ENCODE measurements at regions not wholly inside any gene's neighbourhood (a gene's known extent, or its start where the extent isn't known, plus 50 kb on each side); places are given as distances from the start of the nearest gene placed in this dataset.

DNA sequence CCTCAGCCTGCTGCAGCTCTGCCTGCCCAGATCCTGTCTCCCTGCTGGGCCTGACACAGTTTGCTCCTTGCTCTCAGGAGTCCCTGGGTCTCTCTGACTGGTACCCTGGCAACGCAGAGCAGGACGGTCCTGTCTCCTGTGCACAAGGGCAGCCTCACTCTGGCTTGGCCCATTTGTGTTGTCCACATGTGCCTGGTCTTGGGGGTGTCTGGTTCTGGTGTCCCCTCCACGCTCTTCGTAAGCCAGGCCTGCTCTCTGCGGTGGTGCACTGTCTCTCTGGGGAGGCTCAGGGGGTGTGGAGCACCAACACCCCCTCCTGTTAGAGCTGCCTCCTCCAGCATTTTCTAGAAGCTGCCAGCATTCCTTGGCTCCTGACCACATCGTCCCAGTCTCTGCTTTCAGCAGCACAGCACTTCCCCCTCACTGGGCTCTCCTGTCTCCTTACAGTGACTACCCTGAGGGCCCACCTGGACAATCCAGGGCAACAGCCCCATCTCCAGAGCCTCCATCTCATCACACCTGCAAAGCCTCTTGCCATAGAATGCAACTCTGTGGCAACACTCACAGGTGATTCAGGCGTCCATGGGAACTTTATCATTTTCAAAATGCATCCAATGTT, 235.6 kb upstream of the HS6ST1 start:
- no peak for DNase-seq (ENCODE audit: low read depth in 2 of 2)

DNA sequence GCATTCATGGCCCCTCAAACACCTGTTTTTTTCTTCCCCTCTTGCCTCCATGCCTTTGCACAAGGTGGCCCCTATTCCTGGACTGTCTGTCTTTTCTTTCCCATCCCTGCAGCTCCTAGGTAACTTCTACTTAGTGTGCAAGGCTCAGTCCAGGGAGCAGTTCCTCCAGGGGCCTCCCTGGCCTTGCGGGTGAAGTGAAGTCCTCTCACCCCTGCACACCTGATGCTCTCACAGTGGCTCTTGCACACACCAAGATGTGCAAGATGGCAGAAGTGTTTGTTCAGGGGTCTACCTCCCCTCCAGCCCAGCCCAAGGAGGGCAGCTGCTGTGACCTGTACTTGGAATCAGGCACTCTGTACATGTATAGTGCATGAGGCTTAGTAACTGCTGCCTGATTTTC, 236.8 kb upstream of the HS6ST1 start:
- DNase-seq (ENCODE audit: low read depth in 2 of 2): no peak

- no peak for DNase-seq (ENCODE audit: low read depth in 2 of 2)
These were observed 237.4 kb upstream of the HS6ST1 start for GRCh38 chr2:128556089-128556488.

DNA sequence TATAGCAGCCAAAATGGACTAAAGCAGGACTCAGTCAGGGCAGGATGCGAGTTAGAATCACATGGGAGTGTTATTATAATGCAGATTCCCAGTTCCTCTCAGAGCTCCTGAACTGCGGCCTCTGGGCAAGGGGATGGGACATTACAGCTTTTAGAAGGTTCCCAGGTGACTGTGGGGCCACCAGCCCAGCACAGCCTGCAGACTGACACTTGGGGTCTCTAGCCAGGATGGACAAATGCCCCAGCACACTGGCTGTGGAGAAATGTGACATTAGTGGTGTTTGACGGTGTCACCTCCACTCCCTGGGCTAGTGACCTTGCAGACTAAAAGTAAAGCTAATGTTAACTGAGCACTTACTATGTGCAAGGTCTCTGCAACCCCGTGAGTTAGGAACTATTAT, 238.0 kb upstream of the HS6ST1 start:
- no peak for DNase-seq (ENCODE audit: low read depth in 2 of 2)

DNA sequence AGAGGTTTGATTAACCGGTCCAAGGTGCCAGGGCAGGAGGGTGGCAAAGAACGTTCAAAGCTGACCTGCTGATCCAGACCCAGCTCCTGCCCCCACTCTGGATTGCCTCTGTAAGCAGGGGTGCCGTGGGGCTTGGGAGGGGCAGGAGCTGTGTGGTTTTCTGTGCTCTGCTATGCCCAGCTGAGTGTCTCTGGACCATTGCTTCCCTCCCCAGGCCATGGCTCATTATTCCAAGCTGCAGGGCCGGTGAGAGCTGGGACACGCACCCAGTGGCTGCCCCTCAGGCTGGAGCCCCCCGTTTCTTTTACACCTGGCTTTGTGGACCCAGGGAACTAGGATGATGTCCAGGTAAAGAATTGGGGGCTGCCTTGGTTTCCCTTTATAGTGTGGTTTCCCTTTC, 238.4 kb upstream of the HS6ST1 start:
- no peak for DNase-seq (ENCODE audit: low read depth in 2 of 2)

GRCh38 chr2:128557831-128558241, 239.2 kb upstream of the HS6ST1 start:
- DNase-seq (ENCODE audit: low read depth in 2 of 2): no peak

DNA sequence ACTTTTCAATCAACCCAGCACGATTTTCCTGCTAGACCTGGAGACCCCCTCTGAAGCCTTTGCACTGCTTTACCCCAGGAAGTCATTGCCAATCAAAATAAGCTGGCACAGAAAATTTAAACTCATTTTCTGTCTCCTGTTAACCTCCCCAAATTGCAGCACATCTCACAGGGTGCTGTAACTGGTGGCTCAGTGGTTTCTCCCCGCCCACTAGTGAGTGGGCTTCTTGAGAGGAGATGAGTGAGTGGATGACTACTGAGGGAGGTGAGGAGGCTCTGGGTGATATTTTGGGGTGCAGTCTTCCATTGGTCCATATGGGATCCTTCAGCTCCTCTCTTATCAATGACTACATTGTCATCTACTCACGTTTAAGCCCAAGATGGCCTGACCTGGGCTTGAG, 239.8 kb upstream of the HS6ST1 start:
- no peak for DNase-seq (ENCODE audit: low read depth in 2 of 2)

- DNase-seq (ENCODE audit: low read depth in 2 of 2): no peak
These were observed 240.3 kb upstream of the HS6ST1 start for GRCh38 chr2:128558895-128559532.

GRCh38 chr2:128559533-128560515, 241.2 kb upstream of the HS6ST1 start:
- DNase-seq (ENCODE audit: low read depth in 2 of 2): no peak

DNA sequence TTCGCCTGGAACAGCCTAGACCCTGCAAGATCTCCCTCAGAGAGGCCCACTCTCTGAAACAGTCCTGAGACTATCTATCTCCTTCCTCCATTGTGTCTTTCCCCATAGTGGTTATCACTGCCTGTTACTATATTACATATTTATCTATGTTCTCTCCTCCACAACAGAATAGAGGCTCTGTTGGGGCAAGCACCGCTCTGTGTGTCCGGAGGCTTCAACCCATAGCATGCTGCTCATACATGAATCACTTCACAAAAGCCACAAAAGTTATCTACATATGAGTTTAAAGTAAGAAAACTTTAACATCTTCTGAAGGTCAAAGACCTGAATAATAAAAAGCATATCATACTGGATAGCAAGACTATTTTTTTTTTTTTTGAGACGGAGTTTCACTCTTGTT, 242.1 kb upstream of the HS6ST1 start:
- no peak for DNase-seq (ENCODE audit: low read depth in 2 of 2)

DNA sequence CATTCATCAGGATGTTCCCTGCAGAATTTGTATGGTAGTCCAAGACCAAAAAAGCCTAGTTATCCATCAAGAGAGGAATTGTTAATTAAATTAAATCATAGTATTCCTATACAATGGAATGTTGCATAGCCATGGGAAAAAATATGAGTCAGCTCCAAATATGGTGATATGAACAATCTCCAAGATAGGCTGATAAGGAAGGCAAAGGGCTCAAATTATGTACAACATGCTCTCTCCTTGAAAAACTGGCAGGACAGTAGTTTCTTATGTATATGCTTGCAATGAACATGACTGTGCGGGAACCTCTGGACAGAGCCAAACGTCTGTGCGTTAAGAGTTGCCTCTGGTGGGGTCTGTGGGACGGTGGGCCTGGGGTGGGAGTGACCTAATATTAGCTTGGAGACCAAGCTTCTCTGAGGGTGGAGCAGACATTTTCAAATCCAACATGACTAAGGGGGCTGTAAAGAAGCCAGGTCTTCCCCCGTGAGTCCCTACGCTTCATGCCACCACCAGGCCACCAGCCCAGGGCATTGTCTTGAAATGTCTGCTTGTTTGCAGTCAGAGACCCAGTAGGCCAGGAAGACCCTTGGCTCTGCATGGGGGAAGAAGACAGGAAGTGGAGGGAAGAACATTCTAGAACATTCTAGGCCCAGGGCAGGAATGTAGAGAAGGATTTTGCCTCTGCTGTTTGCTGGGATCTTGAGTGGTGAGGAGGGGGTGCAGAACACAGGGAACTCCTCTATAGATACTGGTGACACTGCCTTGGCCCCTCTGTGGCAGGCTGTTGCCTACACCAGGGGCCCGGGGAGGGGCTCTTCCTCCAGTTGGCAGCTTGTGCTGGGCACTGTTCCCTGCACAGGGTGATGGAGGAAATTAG, 244.0 kb upstream of the HS6ST1 start:
- DNase-seq (ENCODE audit: low read depth in 2 of 2): no peak

DNA sequence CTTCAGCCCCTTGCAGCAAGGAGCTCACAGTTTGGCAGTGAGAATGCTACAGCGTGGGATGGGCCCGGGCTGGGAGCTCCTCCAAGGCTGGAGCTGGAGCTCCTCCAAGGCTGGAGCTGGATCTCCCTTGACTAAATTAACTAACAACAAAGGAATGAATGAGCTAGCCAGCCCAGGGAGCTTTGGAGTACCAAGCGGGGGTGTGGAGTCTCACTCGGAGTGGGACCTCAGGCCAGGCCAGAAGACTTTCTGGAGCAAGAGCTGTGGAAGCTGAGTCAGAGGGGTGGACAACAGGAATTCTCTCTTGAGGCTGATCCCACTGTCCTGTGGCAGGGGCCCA, 244.7 kb upstream of the HS6ST1 start:
- no peak for DNase-seq (ENCODE audit: low read depth in 2 of 2)

DNA sequence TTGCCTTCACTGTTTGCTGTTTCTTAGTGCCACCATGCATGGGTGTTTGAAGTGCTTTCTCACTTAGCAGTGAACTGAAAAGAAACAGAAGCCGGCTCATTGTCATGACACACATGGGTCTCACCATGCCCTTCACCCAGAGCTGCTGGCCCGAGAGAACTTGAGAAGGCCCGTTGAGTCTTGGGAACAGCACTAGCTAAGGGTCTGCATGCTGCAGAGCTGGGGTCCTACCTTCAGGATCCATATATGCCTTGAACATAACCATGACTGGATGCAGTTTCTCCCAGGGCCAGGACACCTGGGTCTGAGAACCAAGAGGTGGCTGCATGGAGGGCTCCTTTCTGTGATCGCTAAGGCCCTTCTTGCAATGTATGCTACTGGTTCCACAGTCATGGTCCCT, 245.5 kb upstream of the HS6ST1 start:
- no peak for DNase-seq (ENCODE audit: low read depth in 2 of 2)

- DNase-seq (ENCODE audit: low read depth in 2 of 2): no peak
These were observed 245.9 kb upstream of the HS6ST1 start for GRCh38 chr2:128564551-128564950.

GRCh38 chr2:128565441-128565840, 246.8 kb upstream of the HS6ST1 start:
- no peak for DNase-seq (ENCODE audit: low read depth in 2 of 2)

- no peak for DNase-seq (ENCODE audit: low read depth in 2 of 2)
These were observed 248.0 kb upstream of the HS6ST1 start for GRCh38 chr2:128566671-128567070.

DNA sequence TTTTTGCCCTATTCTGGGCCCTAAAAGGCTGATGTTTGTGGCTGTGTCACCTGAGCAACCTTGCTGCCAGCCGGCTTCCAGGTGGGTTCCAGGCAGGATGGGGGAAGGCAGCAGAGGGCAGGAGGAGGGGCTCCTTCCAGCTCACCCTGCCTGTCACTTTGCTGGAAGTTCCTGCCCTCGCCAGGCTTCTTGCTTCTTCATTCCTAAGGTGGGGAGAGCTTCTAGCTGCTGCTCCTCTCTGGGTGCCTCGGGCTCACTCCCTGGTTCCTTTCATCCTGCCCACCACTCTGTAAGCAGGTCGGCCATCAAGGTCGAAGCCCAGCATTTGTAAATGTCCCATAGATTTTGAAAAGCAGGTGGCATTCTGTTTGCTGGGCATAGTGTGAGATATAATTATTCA, 249.4 kb upstream of the HS6ST1 start:
- DNase-seq (ENCODE audit: low read depth in 2 of 2): no peak

DNA sequence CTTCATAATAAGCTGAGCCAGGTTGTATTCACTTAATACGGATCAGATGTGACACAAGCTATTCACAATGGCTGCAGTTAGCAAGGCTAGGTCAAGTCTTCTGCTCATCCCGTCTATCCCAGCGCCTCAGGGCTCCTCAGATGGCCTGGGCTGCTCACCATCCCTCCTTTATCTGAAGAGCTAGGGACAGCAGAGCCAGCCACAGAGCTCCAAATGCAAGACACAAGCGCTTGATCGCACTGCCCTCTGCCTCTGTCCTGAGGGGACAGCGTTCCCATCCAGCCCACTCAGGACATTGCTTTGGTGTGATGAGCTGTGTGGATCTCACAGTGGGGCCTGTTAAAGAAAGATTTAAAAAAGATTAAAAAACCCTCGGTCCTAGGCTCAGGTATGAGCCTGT, 254.4 kb upstream of the HS6ST1 start:
- no peak for DNase-seq (ENCODE audit: low read depth in 2 of 2)

GRCh38 chr2:128573531-128573930, 254.9 kb upstream of the HS6ST1 start:
- no peak for DNase-seq (ENCODE audit: low read depth in 2 of 2)

GRCh38 chr2:128577141-128577930, 258.7 kb upstream of the HS6ST1 start:
- DNase-seq (ENCODE audit: low read depth in 2 of 2): no peak
